H1 (cell line): ENCODE measurements at regions not wholly inside any gene's neighbourhood (a gene's known extent, or its start where the extent isn't known, plus 50 kb on each side); places are given as distances from the start of the nearest gene placed in this dataset.

Experiments used
- ASH2L ChIP-seq: fragments of 200-600, 300-600 bp; sonication (generic); IDR thresholded peaks from one replicate; pipeline ENCODE4 v1.7.1; 2017; ENCODE audit warnings: low read length
- BRCA1 ChIP-seq: IDR thresholded peaks from 2 replicates; pipeline ENCODE4 v1.6.1; 2012; ENCODE audit warnings: low read depth, low read length, improper control_type of control experiment
- CHD7 ChIP-seq: fragments of 300-600 bp; sonication (generic); IDR thresholded peaks from 2 replicates; pipeline ENCODE4 v1.7.1; 2012; ENCODE audit warnings: low read length, moderate library complexity, mild to moderate bottlenecking, inconsistent platforms; ENCODE audit not compliant: insufficient replicate concordance
- FOSL1 ChIP-seq: IDR thresholded peaks from 2 replicates; pipeline ENCODE4 v1.6.1; 2011; ENCODE audit warnings: mild to moderate bottlenecking, low read depth, low read length, moderate library complexity; ENCODE audit not compliant: insufficient read depth
- KDM4A ChIP-seq: IDR thresholded peaks from one replicate; pipeline ENCODE4 v1.7.1; 2012; ENCODE audit warnings: low read depth, mild to moderate bottlenecking, moderate library complexity, low read length, inconsistent platforms; ENCODE audit not compliant: severe bottlenecking
- RAD21 ChIP-seq, 2 experiments: IDR thresholded peaks in 1 of 2; conservative IDR thresholded peaks in 1 of 2; 2 replicates each; pipeline ENCODE4 v1.6.1; 2011; ENCODE audit warnings: low read depth in 2 of 2, low read length in 2 of 2, improper control_type of control experiment in 1 of 2, inconsistent platforms in 1 of 2, mild to moderate bottlenecking in 1 of 2, moderate library complexity in 1 of 2
- SP4 ChIP-seq: IDR thresholded peaks from 2 replicates; pipeline ENCODE4 v1.6.1; 2012; ENCODE audit warnings: low read length, inconsistent platforms
- SUZ12 ChIP-seq: fragments of 200-600 bp; sonication (generic); IDR thresholded peaks from 2 replicates; pipeline ENCODE4 v1.6.1; 2012; ENCODE audit warnings: mild to moderate bottlenecking, inconsistent platforms, low read length, moderate library complexity, mixed read lengths
- TBP ChIP-seq: IDR thresholded peaks from 2 replicates; pipeline ENCODE4 v1.6.1; 2011; ENCODE audit warnings: low read depth, low read length, improper control_type of control experiment
- TEAD4 ChIP-seq: IDR thresholded peaks from 2 replicates; pipeline ENCODE4 v1.6.1; 2012; ENCODE audit warnings: low read depth, low read length, inconsistent platforms, mixed read lengths
- YY1 ChIP-seq: IDR thresholded peaks from 2 replicates; pipeline ENCODE4 v1.6.1; 2011; ENCODE audit warnings: low read depth, mild to moderate bottlenecking, low read length

DNA sequence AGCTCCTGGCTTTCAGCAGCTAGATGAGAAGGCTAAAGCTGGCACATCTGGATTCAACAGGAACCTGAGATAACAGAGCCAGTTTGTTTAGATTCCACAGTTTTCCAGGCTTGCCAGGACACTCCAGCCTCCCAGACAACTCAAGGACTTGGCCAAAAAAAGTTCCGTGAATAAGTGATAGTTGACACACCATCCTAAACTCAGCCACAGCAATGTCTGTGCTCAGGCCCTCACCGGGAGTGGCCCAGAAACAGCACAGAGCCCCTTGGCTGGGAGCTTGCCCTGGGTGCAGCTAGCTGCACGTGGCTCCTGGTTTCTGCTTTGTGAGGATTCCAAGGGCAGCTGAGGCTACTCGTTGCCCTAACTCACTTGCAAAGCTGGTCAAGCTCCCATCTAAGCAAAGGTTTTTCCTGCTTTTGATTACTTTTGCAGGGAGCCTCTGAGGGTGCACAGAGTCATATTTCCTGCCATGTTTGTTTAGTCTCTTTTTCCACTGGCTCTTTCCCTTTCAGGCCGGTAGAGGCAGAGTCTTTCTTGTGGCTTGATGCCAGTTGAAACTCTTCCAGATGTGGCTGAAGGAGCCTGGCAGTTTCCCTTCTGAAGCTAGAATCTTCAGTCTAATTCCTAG, 118.3 kb upstream of the ECI2 start (continued):
- TF ChIP-seq CHD7 = no peak
- no peak for TF ChIP-seq FOSL1
- TF ChIP-seq BRCA1 = no peak
- no peak for TF ChIP-seq ASH2L
- no peak for TF ChIP-seq TBP
- no peak for TF ChIP-seq SUZ12
- TF ChIP-seq KDM4A = no peak
- no peak for TF ChIP-seq SP4
- TF ChIP-seq YY1 = no peak
- TF ChIP-seq RAD21 (IDR thresholded peaks at IDR 0.05 in 1 of 2, conservative IDR thresholded peaks at IDR 0.05 in 1 of 2; ENCODE audit: low read depth in 2 of 2, low read length in 2 of 2) = no peak
- TF ChIP-seq TEAD4 = no peak
